H9 (cell line): ENCODE measurements at regions not wholly inside any gene's neighbourhood (a gene's known extent, or its start where the extent isn't known, plus 50 kb on each side); places are given as distances from the start of the nearest gene placed in this dataset.

Source experiments
- DNase-seq: peaks from one replicate; pipeline ENCODE4 v3.0.0-alpha.2; 2017
- H2AFZ ChIP-seq: one replicate; pipeline ENCODE4 v1.6.1; 2013; ENCODE audit warnings: mild to moderate bottlenecking, low read length, control low read depth, moderate library complexity
- H2AK5ac ChIP-seq: 2 replicates; pipeline ENCODE4 v1.6.1; 2013; ENCODE audit warnings: low read length, control low read depth, mixed read lengths; ENCODE audit not compliant: insufficient read length
- H2BK120ac ChIP-seq: one replicate; pipeline ENCODE4 v1.6.1; 2013; ENCODE audit warnings: low read depth, mild to moderate bottlenecking, low read length, control low read depth, inconsistent platforms; ENCODE audit not compliant: poor library complexity, severe bottlenecking
- H2BK12ac ChIP-seq: 2 replicates; pipeline ENCODE4 v1.6.1; 2013; ENCODE audit warnings: low read length, control low read depth, mixed read lengths, low read depth; ENCODE audit not compliant: insufficient read length
- H2BK15ac ChIP-seq: 2 replicates; pipeline ENCODE4 v1.6.1; 2013; ENCODE audit warnings: low read depth, low read length, control low read depth
- H2BK20ac ChIP-seq: one replicate; pipeline ENCODE4 v1.6.1; 2013; ENCODE audit warnings: low read depth, mild to moderate bottlenecking, low read length, control low read depth, inconsistent platforms; ENCODE audit not compliant: poor library complexity, severe bottlenecking
- H2BK5ac ChIP-seq: 2 replicates; pipeline ENCODE4 v1.6.1; 2013; ENCODE audit warnings: low read length, control low read depth, mixed read lengths; ENCODE audit not compliant: insufficient read length
- H3K14ac ChIP-seq: 2 replicates; pipeline ENCODE4 v1.6.1; 2013; ENCODE audit warnings: low read length, control low read depth; ENCODE audit not compliant: insufficient read depth
- H3K18ac ChIP-seq: 2 replicates; pipeline ENCODE4 v1.6.1; 2013; ENCODE audit warnings: low read depth, mild to moderate bottlenecking, mixed read lengths, low read length, control low read depth; ENCODE audit not compliant: insufficient read length
- H3K23ac ChIP-seq: 2 replicates; pipeline ENCODE4 v1.6.1; 2013; ENCODE audit warnings: low read length, control low read depth, mixed read lengths, low read depth; ENCODE audit not compliant: insufficient read length
- H3K23me2 ChIP-seq: 2 replicates; pipeline ENCODE4 v1.6.1; 2013; ENCODE audit warnings: low read depth, mild to moderate bottlenecking, mixed read lengths, low read length, control low read depth; ENCODE audit not compliant: insufficient read length, poor library complexity, severe bottlenecking
- H3K27ac ChIP-seq: 2 replicates; pipeline ENCODE4 v1.5.1; 2013; ENCODE audit warnings: low read length, control low read depth, mixed read lengths, low read depth; ENCODE audit not compliant: insufficient read length
- H3K27me3 ChIP-seq: 2 replicates; pipeline ENCODE4 v1.6.1; 2013; ENCODE audit warnings: low read length, control low read depth, inconsistent platforms; ENCODE audit not compliant: insufficient read depth
- H3K4ac ChIP-seq: 2 replicates; pipeline ENCODE4 v1.6.1; 2013; ENCODE audit warnings: low read depth, mild to moderate bottlenecking, control low read depth, inconsistent platforms, low read length, moderate library complexity
- H3K4me1 ChIP-seq: 2 replicates; pipeline ENCODE4 v1.6.1; 2013; ENCODE audit warnings: low read length, control low read depth, inconsistent platforms; ENCODE audit not compliant: insufficient read depth
- H3K4me2 ChIP-seq: 2 replicates; pipeline ENCODE4 v1.6.1; 2013; ENCODE audit warnings: low read length, control low read depth, mixed read lengths; ENCODE audit not compliant: insufficient read length, insufficient read depth
- H3K56ac ChIP-seq: 2 replicates; pipeline ENCODE4 v1.6.1; 2013; ENCODE audit warnings: low read depth, mild to moderate bottlenecking, mixed read lengths, low read length, control low read depth; ENCODE audit not compliant: insufficient read length
- H3K79me1 ChIP-seq: 2 replicates; pipeline ENCODE4 v1.6.1; 2013; ENCODE audit warnings: low read depth, mild to moderate bottlenecking, moderate library complexity, low read length, control low read depth, inconsistent platforms; ENCODE audit not compliant: insufficient read depth, poor library complexity, severe bottlenecking
- H3K79me2 ChIP-seq: 2 replicates; pipeline ENCODE4 v1.6.1; 2013; ENCODE audit warnings: low read length, control low read depth, inconsistent platforms; ENCODE audit not compliant: insufficient read depth
- H3K9ac ChIP-seq: 2 replicates; pipeline ENCODE4 v1.6.1; 2013; ENCODE audit warnings: low read length, control low read depth, mixed read lengths; ENCODE audit not compliant: insufficient read length; ENCODE audit errors: extremely low read depth
- H3K9me3 ChIP-seq: one replicate; pipeline ENCODE4 v1.6.1; 2013; ENCODE audit warnings: low read depth, low read length, inconsistent platforms; ENCODE audit not compliant: control insufficient read depth
- H3T11ph ChIP-seq: one replicate; pipeline ENCODE4 v1.6.1; 2013; ENCODE audit warnings: mild to moderate bottlenecking, low read length, control low read depth, inconsistent platforms
- H4K20me1 ChIP-seq: one replicate; pipeline ENCODE4 v1.6.1; 2013; ENCODE audit not compliant: control insufficient read depth, insufficient read length, insufficient read depth
- H4K5ac ChIP-seq: 2 replicates; pipeline ENCODE4 v1.6.1; 2013; ENCODE audit warnings: low read depth, mild to moderate bottlenecking, mixed read lengths, low read length, control low read depth; ENCODE audit not compliant: insufficient read length
- H4K8ac ChIP-seq: replicated peaks from 2 replicates; pipeline ENCODE4 v1.6.1; 2013; ENCODE audit warnings: low read length, control low read depth, mixed read lengths, low read depth; ENCODE audit not compliant: insufficient read length
- H4K91ac ChIP-seq: 2 replicates; pipeline ENCODE4 v1.6.1; 2013; ENCODE audit warnings: low read depth, mild to moderate bottlenecking, moderate library complexity, mixed read lengths, low read length, control low read depth; ENCODE audit not compliant: insufficient read length
- H3K27ac Mint-ChIP-seq, 3 experiments: 2 replicates in 2 of 3; 3 replicates in 1 of 3; pipeline ENCODE4 v1.8.0; 2020 to 2021; ENCODE audit warnings: mixed read lengths in 3 of 3, mild to moderate bottlenecking in 1 of 3, moderate library complexity in 1 of 3
- H3K27me3 Mint-ChIP-seq: 2 replicates; pipeline ENCODE4 v1.8.0; 2021; ENCODE audit warnings: low read depth, mild to moderate bottlenecking, moderate library complexity, mixed read lengths
- H3K36me3 Mint-ChIP-seq, 3 experiments: 2 replicates in 2 of 3; 3 replicates in 1 of 3; pipeline ENCODE4 v1.8.0; 2020 to 2021; ENCODE audit warnings: low read depth in 3 of 3, mixed read lengths in 3 of 3; ENCODE audit not compliant: insufficient read depth in 1 of 3
- H3K4me1 Mint-ChIP-seq, 2 experiments: 2 replicates each; pipeline ENCODE4 v1.8.0; 2020; ENCODE audit warnings: mixed read lengths in 2 of 2
- H3K4me3 Mint-ChIP-seq, 2 experiments: 2 replicates in 1 of 2; 3 replicates in 1 of 2; pipeline ENCODE4 v1.8.0; 2020 to 2021; ENCODE audit warnings: mild to moderate bottlenecking in 2 of 2, mixed read lengths in 2 of 2, moderate library complexity in 1 of 2
- H3K9me3 Mint-ChIP-seq, 2 experiments: 2 replicates in 1 of 2; 3 replicates in 1 of 2; pipeline ENCODE4 v1.8.0; 2020; ENCODE audit warnings: mild to moderate bottlenecking in 2 of 2, mixed read lengths in 2 of 2, moderate library complexity in 1 of 2
- WGBS: extraction: QIAGEN DNeasy Blood & Tissue Kit; methylation state at CpG from one replicate; pipeline ENCODE4 v1.1.7; 2013; ENCODE audit warnings: missing lambda C conversion rate, low lambda C conversion rate, mixed read lengths; ENCODE audit not compliant: insufficient read length; ENCODE audit errors: extremely low coverage; 5-methylcytosine and 5-hydroxymethylcytosine counted together
- TF ChIP-seq, protein P1 (sequence below): fragments of 200-600 bp; sonication (generic); conservative IDR thresholded peaks from 3 replicates; pipeline ENCODE4 v1.8.0; 2021; ENCODE audit warnings: antibody characterized with exemption, mild to moderate bottlenecking

DNA sequence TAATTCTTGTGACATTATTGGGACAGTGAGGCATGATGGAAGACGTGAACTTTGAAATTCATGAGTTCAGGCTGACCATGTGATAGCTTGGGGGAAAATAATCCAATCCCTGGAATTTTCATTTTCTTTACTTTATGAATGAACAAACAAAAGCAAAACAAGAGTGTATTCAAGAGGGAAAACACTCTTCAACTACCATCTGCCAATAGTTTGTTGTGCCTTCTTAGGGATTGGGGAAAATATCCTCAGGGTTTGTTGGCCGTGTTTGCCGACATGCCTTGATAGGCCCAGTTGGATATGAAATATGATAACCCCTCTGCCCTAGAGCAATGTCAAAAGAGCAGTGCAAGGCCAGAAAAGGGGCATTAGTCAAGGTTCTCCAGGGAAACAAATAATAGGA is 80.8 kb upstream of the CLNK start:
- H2BK12ac ChIP-seq = no peak overlapping the region
- Mint-ChIP-seq H3K4me1 (peaks cover 7 to 8% of the 10 kb centered on the region in 2 experiments; a peak in 2 of 4 replicates), H3K9me3 (peaks cover 0 to 2% of the 10 kb centered on the region in 2 experiments; a peak in 2 of 5 replicates), H3K4me3 (no peak overlapping the region), H3K27ac (no peak overlapping the region), H3K27me3 (no peaks in the 10 kb centered on the region), H3K36me3 (no peaks in the 10 kb centered on the region; a peak in 1 of 7 replicates)
- H3K4ac ChIP-seq = no peak overlapping the region
- H3K79me1 ChIP-seq = no peaks in the 10 kb centered on the region
- H3K9ac ChIP-seq = no peak overlapping the region
- WGBS = no CpG with 5 or more reads among the region's 3 CpGs
- no peak overlapping the region for H4K91ac ChIP-seq
- no peak overlapping the region for H2BK20ac ChIP-seq
- H3K79me2 ChIP-seq = no peaks in the 10 kb centered on the region
- TF ChIP-seq, protein P1, sequence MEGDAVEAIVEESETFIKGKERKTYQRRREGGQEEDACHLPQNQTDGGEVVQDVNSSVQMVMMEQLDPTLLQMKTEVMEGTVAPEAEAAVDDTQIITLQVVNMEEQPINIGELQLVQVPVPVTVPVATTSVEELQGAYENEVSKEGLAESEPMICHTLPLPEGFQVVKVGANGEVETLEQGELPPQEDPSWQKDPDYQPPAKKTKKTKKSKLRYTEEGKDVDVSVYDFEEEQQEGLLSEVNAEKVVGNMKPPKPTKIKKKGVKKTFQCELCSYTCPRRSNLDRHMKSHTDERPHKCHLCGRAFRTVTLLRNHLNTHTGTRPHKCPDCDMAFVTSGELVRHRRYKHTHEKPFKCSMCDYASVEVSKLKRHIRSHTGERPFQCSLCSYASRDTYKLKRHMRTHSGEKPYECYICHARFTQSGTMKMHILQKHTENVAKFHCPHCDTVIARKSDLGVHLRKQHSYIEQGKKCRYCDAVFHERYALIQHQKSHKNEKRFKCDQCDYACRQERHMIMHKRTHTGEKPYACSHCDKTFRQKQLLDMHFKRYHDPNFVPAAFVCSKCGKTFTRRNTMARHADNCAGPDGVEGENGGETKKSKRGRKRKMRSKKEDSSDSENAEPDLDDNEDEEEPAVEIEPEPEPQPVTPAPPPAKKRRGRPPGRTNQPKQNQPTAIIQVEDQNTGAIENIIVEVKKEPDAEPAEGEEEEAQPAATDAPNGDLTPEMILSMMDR = no peak
- DNase-seq = no peak
- H3K4me1 ChIP-seq = no peaks in the 10 kb centered on the region
- H2BK5ac ChIP-seq = no peak overlapping the region
- no peak overlapping the region for H3K4me2 ChIP-seq
- no peak overlapping the region for H4K5ac ChIP-seq
- H3K27me3 ChIP-seq = no peaks in the 10 kb centered on the region
- no peaks in the 10 kb centered on the region for H3K23me2 ChIP-seq
- no peak overlapping the region for H3K18ac ChIP-seq
- H3K27ac ChIP-seq = no peak overlapping the region
- no peak overlapping the region for H3K14ac ChIP-seq
- H4K20me1 ChIP-seq = no peaks in the 10 kb centered on the region
- H2BK15ac ChIP-seq = no peak overlapping the region
- H3T11ph ChIP-seq = no peak overlapping the region
- H3K9me3 ChIP-seq = no peaks in the 10 kb centered on the region
- H3K23ac ChIP-seq = no peak overlapping the region
- H2AK5ac ChIP-seq = no peak overlapping the region
- no peak overlapping the region for H2BK120ac ChIP-seq
- no peak overlapping the region for H4K8ac ChIP-seq
- H2AFZ ChIP-seq = no peak overlapping the region
- H3K56ac ChIP-seq = no peak overlapping the region
